Breast epithelium (tissue), 4 donors: ENCODE measurements at regions not wholly inside any gene's neighbourhood (a gene's known extent, or its start where the extent isn't known, plus 50 kb on each side); places are given as distances from the start of the nearest gene placed in this dataset.

ENCODE experiments used
- DNase-seq, 2 donors: peaks; one replicate each; pipeline ENCODE4 v3.0.0-alpha.2; 2019; ENCODE audit warnings: low spot score in 2 of 2
- H3K27ac ChIP-seq, 2 donors: fragments of 200-600 bp; sonication (generic) in 1 of 2; one replicate each; pipeline ENCODE4 v1.5.1; 2016 to 2019; ENCODE audit warnings: mild to moderate bottlenecking in 1 of 2
- H3K27me3 ChIP-seq, 2 donors: fragments of 200-600 bp; sonication (generic) in 1 of 2; one replicate each; pipeline versions ENCODE4 v1.5.1 to v1.6.0; 2017 to 2019; ENCODE audit warnings: control low read depth in 1 of 2, mild to moderate bottlenecking in 1 of 2
- H3K36me3 ChIP-seq: fragments of 200-600 bp; one replicate; pipeline ENCODE4 v1.5.1; 2019
- H3K4me1 ChIP-seq, 2 donors: fragments of 200-600 bp; sonication (generic); one replicate each; pipeline ENCODE4 v1.5.1; 2016 to 2019; ENCODE audit warnings: control low read depth in 1 of 2
- H3K4me3 ChIP-seq, 3 donors: fragments of 200-600 bp; sonication (generic); 1 replicate in 2 of 3; 2 replicates in 1 of 3; pipeline ENCODE4 v1.5.1; 2016 to 2019; ENCODE audit warnings: mild to moderate bottlenecking in 3 of 3, moderate library complexity in 2 of 3
- H3K9me3 ChIP-seq, 2 donors: fragments of 200-600 bp; sonication (generic) in 1 of 2; one replicate each; pipeline ENCODE4 v1.5.1; 2016 to 2019; ENCODE audit warnings: control low read depth in 1 of 2
- POLR2A ChIP-seq: fragments of 450-650 bp; IDR thresholded peaks from one replicate; pipeline ENCODE4 v1.6.1; 2016; ENCODE audit warnings: antibody characterized with exemption, mild to moderate bottlenecking, moderate library complexity
- POLR2AphosphoS5 ChIP-seq, 3 donors: sonication (generic); formaldehyde crosslinking; IDR thresholded peaks; one replicate each; pipeline ENCODE4 v1.6.1; 2017; ENCODE audit warnings: antibody characterized with exemption in 3 of 3
- intact Hi-C: fragments of 100-400 bp; cut with DNase I; formaldehyde crosslinking; loops from one replicate; pipeline ENCODE4 v1.15.1; 2023; ENCODE audit warnings: low total_unique reads
- TF ChIP-seq, protein P1 (sequence below), 3 donors: fragments of 450-650 bp; IDR thresholded peaks; one replicate each; pipeline ENCODE4 v1.5.1; 2016 to 2017; ENCODE audit warnings: antibody characterized with exemption in 3 of 3, mild to moderate bottlenecking in 3 of 3, moderate library complexity in 3 of 3

DNA sequence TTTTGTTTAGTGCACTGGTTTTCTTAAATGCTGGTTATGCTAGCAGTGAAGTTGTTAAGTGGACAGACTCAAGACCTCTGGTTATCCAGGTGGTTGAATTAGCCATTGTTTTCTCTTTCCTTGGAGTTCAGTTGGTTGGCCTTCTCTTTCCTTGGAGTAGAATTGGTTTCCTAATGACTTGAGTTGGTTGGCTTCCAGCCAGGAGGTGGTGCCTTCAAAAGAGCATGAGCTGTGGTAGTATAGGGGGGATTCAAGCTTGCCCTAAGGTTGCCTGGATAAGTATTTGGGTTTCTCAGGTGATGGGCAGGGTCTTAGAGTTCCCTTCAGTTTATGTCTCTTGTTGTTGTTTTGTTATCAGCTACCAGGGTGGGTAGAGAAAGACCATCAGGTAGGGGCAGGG, 92.5 kb downstream of the ATP23 start:
- Histone ChIP-seq H3K4me1 (no peaks in the 10 kb centered on the region), H3K9me3 (peaks cover 9 to 23% of the 10 kb centered on the region in 2 donors), H3K27ac (peak overlapping the region; percentile 56 to 69), H3K4me3 (no peak overlapping the region), H3K27me3 (no peaks in the 10 kb centered on the region), H3K36me3 (no peaks in the 10 kb centered on the region)
- TF ChIP-seq POLR2A (no peak), POLR2AphosphoS5 (IDR thresholded peaks at IDR 0.05) (no peak)
- TF ChIP-seq, protein P1, sequence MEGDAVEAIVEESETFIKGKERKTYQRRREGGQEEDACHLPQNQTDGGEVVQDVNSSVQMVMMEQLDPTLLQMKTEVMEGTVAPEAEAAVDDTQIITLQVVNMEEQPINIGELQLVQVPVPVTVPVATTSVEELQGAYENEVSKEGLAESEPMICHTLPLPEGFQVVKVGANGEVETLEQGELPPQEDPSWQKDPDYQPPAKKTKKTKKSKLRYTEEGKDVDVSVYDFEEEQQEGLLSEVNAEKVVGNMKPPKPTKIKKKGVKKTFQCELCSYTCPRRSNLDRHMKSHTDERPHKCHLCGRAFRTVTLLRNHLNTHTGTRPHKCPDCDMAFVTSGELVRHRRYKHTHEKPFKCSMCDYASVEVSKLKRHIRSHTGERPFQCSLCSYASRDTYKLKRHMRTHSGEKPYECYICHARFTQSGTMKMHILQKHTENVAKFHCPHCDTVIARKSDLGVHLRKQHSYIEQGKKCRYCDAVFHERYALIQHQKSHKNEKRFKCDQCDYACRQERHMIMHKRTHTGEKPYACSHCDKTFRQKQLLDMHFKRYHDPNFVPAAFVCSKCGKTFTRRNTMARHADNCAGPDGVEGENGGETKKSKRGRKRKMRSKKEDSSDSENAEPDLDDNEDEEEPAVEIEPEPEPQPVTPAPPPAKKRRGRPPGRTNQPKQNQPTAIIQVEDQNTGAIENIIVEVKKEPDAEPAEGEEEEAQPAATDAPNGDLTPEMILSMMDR (IDR thresholded peaks at IDR 0.05), result no peak
- no peak for DNase-seq
- intact Hi-C loops, result no loop called here

DNA sequence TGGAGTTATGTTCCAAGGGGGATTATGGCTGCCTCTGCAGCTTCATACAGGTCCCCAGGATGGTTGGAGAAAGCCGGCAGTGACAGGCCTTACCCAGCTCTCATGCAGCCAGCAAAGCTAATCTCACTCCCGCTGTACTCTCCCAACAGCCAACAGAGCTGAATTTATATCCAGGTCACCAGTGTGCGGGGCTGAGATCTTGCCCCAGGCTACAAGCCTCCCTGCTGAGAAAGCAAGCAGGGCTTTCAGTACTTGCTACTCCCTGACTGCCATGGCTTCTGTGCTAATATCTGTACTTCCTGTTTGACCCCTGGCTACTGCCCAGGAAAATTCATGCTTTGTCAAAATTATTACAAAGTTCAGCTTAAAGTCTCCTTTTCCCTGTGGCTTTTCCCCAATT, 92.9 kb downstream of the ATP23 start:
- intact Hi-C loops, result no loop called here
- Histone ChIP-seq H3K9me3 (peaks cover 9 to 23% of the 10 kb centered on the region in 2 donors), H3K27ac (peak overlapping the region; percentile 56 to 69), H3K36me3 (no peaks in the 10 kb centered on the region), H3K27me3 (no peaks in the 10 kb centered on the region), H3K4me3 (no peak overlapping the region), H3K4me1 (no peaks in the 10 kb centered on the region)
- no peak for TF ChIP-seq POLR2A
- TF ChIP-seq POLR2AphosphoS5 (IDR thresholded peaks at IDR 0.05), result no peak
- TF ChIP-seq, protein P1 (IDR thresholded peaks at IDR 0.05), result no peak
- no peak for DNase-seq

DNA sequence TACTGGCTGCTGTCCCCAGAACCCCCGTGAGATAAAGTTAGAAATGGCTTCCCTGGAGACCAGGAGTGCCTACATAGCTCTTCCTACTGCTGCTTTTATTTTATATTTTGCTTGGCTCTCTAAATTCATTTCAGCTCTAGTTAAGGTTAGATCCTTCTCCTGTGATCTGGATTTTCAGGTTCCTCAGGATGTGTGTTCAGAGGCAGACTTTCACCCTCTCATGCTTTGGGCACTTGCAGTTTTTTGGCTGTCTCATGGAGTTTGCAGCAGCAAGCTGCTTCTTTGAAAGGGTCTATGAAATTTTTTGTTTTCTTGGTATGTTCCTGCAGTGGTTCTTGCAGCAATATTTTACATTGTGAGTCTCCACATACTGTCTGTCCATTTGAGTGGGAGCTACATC, 93.3 kb downstream of the ATP23 start:
- no peak for DNase-seq
- Histone ChIP-seq H3K9me3 (peaks cover 9 to 23% of the 10 kb centered on the region in 2 donors), H3K27me3 (no peaks in the 10 kb centered on the region), H3K27ac (peak overlapping the region; percentile 56 to 69), H3K36me3 (no peaks in the 10 kb centered on the region), H3K4me3 (no peak overlapping the region), H3K4me1 (no peaks in the 10 kb centered on the region)
- intact Hi-C loops, result no loop called here
- TF ChIP-seq POLR2AphosphoS5 (IDR thresholded peaks at IDR 0.05) (no peak), POLR2A (no peak)
- TF ChIP-seq, protein P1 (IDR thresholded peaks at IDR 0.05), result no peak

DNA sequence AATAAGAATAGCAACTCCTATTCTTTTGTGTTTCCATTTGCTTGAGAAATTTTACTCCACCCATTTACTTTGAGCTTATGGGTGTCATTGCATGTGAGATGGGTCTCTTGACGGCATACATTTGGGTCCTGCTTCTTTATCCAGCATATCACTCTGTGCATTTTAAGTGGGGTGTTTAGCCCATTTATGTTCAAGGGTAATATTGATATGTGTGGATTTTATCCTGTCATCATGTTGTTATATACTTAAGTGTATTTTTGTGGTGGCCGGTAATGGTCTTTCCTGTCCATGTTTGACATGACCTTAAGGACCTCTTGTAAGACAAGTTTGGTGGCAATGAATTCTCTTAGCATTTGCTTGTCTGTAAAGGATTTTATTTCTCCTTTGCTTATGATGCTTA, 100.1 kb downstream of the ATP23 start:
- no peak for DNase-seq

DNA sequence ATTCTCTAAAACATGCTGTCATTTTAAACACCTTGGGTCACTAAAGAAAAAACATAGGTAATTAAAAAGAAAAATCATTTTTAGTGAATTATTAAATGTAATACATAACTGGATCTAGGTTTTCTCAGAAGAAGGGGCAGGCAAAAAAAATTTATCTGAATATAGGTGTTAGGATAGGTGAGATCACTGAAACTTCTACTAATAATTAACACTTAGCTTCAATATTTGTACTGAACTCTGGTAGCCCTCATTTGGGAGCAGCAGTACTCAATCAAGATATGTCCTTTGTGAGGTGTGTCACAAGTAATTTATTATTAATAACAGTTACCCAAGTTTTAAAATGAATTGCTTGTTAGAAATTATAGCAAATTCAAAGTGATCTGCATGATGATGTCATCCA, 103.6 kb downstream of the ATP23 start:
- TF ChIP-seq, protein P1 (IDR thresholded peaks at IDR 0.05), result no peak
- TF ChIP-seq POLR2A, result no peak
- no peak for TF ChIP-seq POLR2AphosphoS5 (IDR thresholded peaks at IDR 0.05)
- Histone ChIP-seq H3K4me1 (no peaks in the 10 kb centered on the region), H3K27me3 (no peaks in the 10 kb centered on the region), H3K36me3 (no peaks in the 10 kb centered on the region), H3K27ac (no peak overlapping the region), H3K9me3 (peaks cover 0 to 7% of the 10 kb centered on the region in 2 donors), H3K4me3 (no peak overlapping the region)
- DNase-seq, result no peak
- intact Hi-C loops, result no loop called here

More for the DNA sequence above, 100.1 kb downstream of the ATP23 start:
- intact Hi-C loops, result no loop called here
- Histone ChIP-seq H3K36me3 (no peaks in the 10 kb centered on the region), H3K4me3 (no peak overlapping the region), H3K9me3 (peaks cover 7 to 12% of the 10 kb centered on the region in 2 donors), H3K27me3 (no peaks in the 10 kb centered on the region), H3K27ac (no peak overlapping the region), H3K4me1 (no peaks in the 10 kb centered on the region)
- TF ChIP-seq, protein P1 (IDR thresholded peaks at IDR 0.05), result no peak
- TF ChIP-seq POLR2A, result no peak
- TF ChIP-seq POLR2AphosphoS5 (IDR thresholded peaks at IDR 0.05), result no peak
